HEK293 (cell line): ENCODE measurements at regions not wholly inside any gene's neighbourhood (a gene's known extent, or its start where the extent isn't known, plus 50 kb on each side); places are given as distances from the start of the nearest gene placed in this dataset.
"Not testable (repeated sequence)": the region's sequence is repeated elsewhere in the genome, so short reads cannot be mapped to it uniquely, and the experiment has no call there.

Experiments
- CTCF ChIA-PET: fragments of 350-600 bp; formaldehyde crosslinking; extraction: SDS; loops from one replicate; lab custom pipeline; 2021; ENCODE audit warnings: antibody characterized with exemption; lab: Yijun Ruan, JAX
- POLR2A ChIA-PET: fragments of 300-600 bp; formaldehyde crosslinking; extraction: SDS; loops from one replicate; lab custom pipeline; 2020; ENCODE audit warnings: antibody characterized with exemption, inconsistent platforms; lab: Yijun Ruan, JAX
- H3K27ac ChIP-seq: fragments of 200-500 bp; sonication (Bioruptor generic); 2 replicates; pipeline ENCODE4 v1.5.1; 2014; ENCODE audit warnings: low read depth, low read length, control low read depth, inconsistent platforms; ENCODE audit errors: extremely low read depth
- H3K36me3 ChIP-seq, 2 experiments: fragments of 200-500 bp in 1 of 2; sonication (Bioruptor generic) in 1 of 2; 1 replicate in 1 of 2; 2 replicates in 1 of 2; pipeline ENCODE4 v1.5.1; 2014 to 2017; ENCODE audit warnings: inconsistent platforms in 2 of 2, low read length in 2 of 2; ENCODE audit not compliant: control insufficient read depth in 2 of 2, insufficient read depth in 1 of 2
- H3K4me1 ChIP-seq: fragments of 200-500 bp; sonication (Bioruptor generic); 2 replicates; pipeline ENCODE4 v1.5.1; 2014; ENCODE audit warnings: mild to moderate bottlenecking, low read length, inconsistent platforms; ENCODE audit not compliant: control insufficient read depth, insufficient read depth
- H3K4me3 ChIP-seq: 2 replicates; pipeline ENCODE4 v1.5.1; 2011; ENCODE audit warnings: low read depth, mild to moderate bottlenecking, control low read depth, low read length, moderate library complexity
- H3K9me3 ChIP-seq: fragments of 200-500 bp; sonication (Bioruptor generic); 2 replicates; pipeline ENCODE4 v1.5.1; 2014; ENCODE audit warnings: low read depth, low read length, inconsistent platforms; ENCODE audit not compliant: control insufficient read depth, insufficient read depth
- BCL6B ChIP-seq: fragments of 450-650 bp; formaldehyde crosslinking; IDR thresholded peaks from 2 replicates; pipeline ENCODE4 v1.5.1; 2017; ENCODE audit warnings: missing biosample characterization, missing genetic modification characterization
- HIC1 ChIP-seq: fragments of 450-650 bp; formaldehyde crosslinking; IDR thresholded peaks from 2 replicates; pipeline ENCODE4 v1.5.1; 2016; ENCODE audit warnings: missing biosample characterization, missing genetic modification characterization
- OSR2 ChIP-seq: fragments of 450-650 bp; formaldehyde crosslinking; IDR thresholded peaks from 2 replicates; pipeline ENCODE4 v1.5.1; 2016; ENCODE audit warnings: missing biosample characterization, missing genetic modification characterization
- PRDM1 ChIP-seq: fragments of 450-650 bp; formaldehyde crosslinking; IDR thresholded peaks from 2 replicates; pipeline ENCODE4; 2016; ENCODE audit warnings: missing biosample characterization, missing genetic modification characterization
- ZBTB48 ChIP-seq: fragments of 450-650 bp; formaldehyde crosslinking; IDR thresholded peaks from 2 replicates; pipeline ENCODE4 v1.5.1; 2016; ENCODE audit warnings: missing biosample characterization, missing genetic modification characterization
- ZBTB49 ChIP-seq: fragments of 450-650 bp; formaldehyde crosslinking; IDR thresholded peaks from 2 replicates; pipeline ENCODE4 v1.5.1; 2016; ENCODE audit warnings: missing biosample characterization, missing genetic modification characterization, low read depth
- ZFP3 ChIP-seq: fragments of 450-650 bp; formaldehyde crosslinking; IDR thresholded peaks from 2 replicates; pipeline ENCODE4 v1.5.1; 2016; ENCODE audit warnings: low read depth, missing biosample characterization, missing genetic modification characterization
- ZNF121 ChIP-seq: fragments of 450-650 bp; formaldehyde crosslinking; IDR thresholded peaks from 2 replicates; pipeline ENCODE4 v1.5.1; 2016; ENCODE audit warnings: missing biosample characterization, missing genetic modification characterization
- ZNF146 ChIP-seq: fragments of 450-650 bp; formaldehyde crosslinking; IDR thresholded peaks from 2 replicates; pipeline ENCODE4 v1.5.1; 2016; ENCODE audit warnings: missing biosample characterization, missing genetic modification characterization
- ZNF18 ChIP-seq: fragments of 450-650 bp; formaldehyde crosslinking; IDR thresholded peaks from 2 replicates; pipeline ENCODE4 v1.5.1; 2016; ENCODE audit warnings: missing biosample characterization, missing genetic modification characterization
- ZNF19 ChIP-seq: fragments of 450-650 bp; formaldehyde crosslinking; IDR thresholded peaks from 2 replicates; pipeline ENCODE4; 2016; ENCODE audit warnings: missing biosample characterization, missing genetic modification characterization, low read depth
- ZNF350 ChIP-seq: fragments of 450-650 bp; formaldehyde crosslinking; IDR thresholded peaks from 2 replicates; pipeline ENCODE4 v1.5.0; 2017; ENCODE audit warnings: missing biosample characterization, mild to moderate bottlenecking, missing genetic modification characterization
- ZNF354C ChIP-seq: fragments of 450-650 bp; formaldehyde crosslinking; IDR thresholded peaks from 2 replicates; pipeline ENCODE4 v1.5.1; 2016; ENCODE audit warnings: missing biosample characterization, missing genetic modification characterization, low read depth, borderline replicate concordance
- ZNF449 ChIP-seq: fragments of 450-650 bp; formaldehyde crosslinking; IDR thresholded peaks from 2 replicates; pipeline ENCODE4 v1.5.1; 2017; ENCODE audit warnings: missing biosample characterization, mild to moderate bottlenecking, missing genetic modification characterization, moderate library complexity
- ZNF48 ChIP-seq: fragments of 450-650 bp; formaldehyde crosslinking; IDR thresholded peaks from 2 replicates; pipeline ENCODE4 v1.5.1; 2016; ENCODE audit warnings: missing biosample characterization, missing genetic modification characterization
- ZNF558 ChIP-seq: fragments of 450-650 bp; formaldehyde crosslinking; IDR thresholded peaks from 2 replicates; pipeline ENCODE4 v1.5.1; 2016; ENCODE audit warnings: missing biosample characterization, missing genetic modification characterization
- ZNF560 ChIP-seq: fragments of 450-650 bp; formaldehyde crosslinking; IDR thresholded peaks from 2 replicates; pipeline ENCODE4 v1.5.1; 2017; ENCODE audit warnings: missing biosample characterization, missing genetic modification characterization, borderline replicate concordance
- ZNF660 ChIP-seq: fragments of 450-650 bp; IDR thresholded peaks from 2 replicates; pipeline ENCODE4 v1.5.1; 2018; ENCODE audit warnings: missing biosample characterization, mild to moderate bottlenecking, missing genetic modification characterization
- ZNF670 ChIP-seq: fragments of 450-650 bp; formaldehyde crosslinking; IDR thresholded peaks from 2 replicates; pipeline ENCODE4 v1.5.1; 2016; ENCODE audit warnings: missing biosample characterization, missing genetic modification characterization, low read depth
- ZNF768 ChIP-seq: fragments of 450-650 bp; formaldehyde crosslinking; IDR thresholded peaks from 2 replicates; pipeline ENCODE4 v1.5.1; 2018; ENCODE audit warnings: missing biosample characterization, mild to moderate bottlenecking, missing genetic modification characterization

GRCh38 chr1:30550365-30551220 lies 172.8 kb downstream of the MATN1 start:
- TF ChIP-seq ZNF350 (no peak), ZNF121 (tag by site-specific recombination) (no peak), HIC1 (tag by site-specific recombination) (no peak), ZNF558 (tag by site-specific recombination) (no peak), PRDM1 (tag by site-specific recombination) (no peak), BCL6B (tag by site-specific recombination) (no peak), ZFP3 (tag by site-specific recombination) (no peak), ZNF18 (no peak), ZBTB48 (tag by site-specific recombination) (no peak), ZNF449 (tag by site-specific recombination) (no peak), OSR2 (tag by site-specific recombination) (no peak)
- CTCF ChIA-PET, result no interaction called here
- no peaks in the 10 kb centered on the region for H3K9me3 ChIP-seq

GRCh38 chr1:30549872-30550271 lies 173.5 kb downstream of the MATN1 start:
- H3K27ac ChIP-seq, H3K4me1 ChIP-seq, H3K9me3 ChIP-seq, H3K36me3 ChIP-seq, H3K4me3 ChIP-seq: not testable (repeated sequence)
- peak; percentile 84 for TF ChIP-seq ZNF146 (tag by site-specific recombination)
- ChIA-PET CTCF (interaction anchor here (0.7 kb wide), 1 partner anchor 251 kb away, joined by 3 read pairs; no protein-coding TSS in a partner anchor), POLR2A (interaction anchor here (0.6 kb wide), 1 partner anchor 1879 kb away, joined by 5 read pairs; no protein-coding TSS in a partner anchor)

More at GRCh38 chr1:30550365-30551220, 172.8 kb downstream of the MATN1 start:
- no peaks in the 10 kb centered on the region for H3K36me3 ChIP-seq
- no peak overlapping the region for H3K27ac ChIP-seq
- POLR2A ChIA-PET, result no interaction called here
- H3K4me3 ChIP-seq, result no peak overlapping the region
- no peaks in the 10 kb centered on the region for H3K4me1 ChIP-seq

GRCh38 chr1:30548294-30548693 lies 175.1 kb downstream of the MATN1 start:
- H3K4me1 ChIP-seq, result no peaks in the 10 kb centered on the region
- no peak overlapping the region for H3K27ac ChIP-seq
- ChIA-PET POLR2A (no interaction called here), CTCF (interaction anchor here (0.6 to 0.7 kb wide), 2 partner anchors 443 to 1371 kb away, joined by 3 to 4 read pairs; no protein-coding TSS in a partner anchor)
- TF ChIP-seq PRDM1 (tag by site-specific recombination) (no peak), ZNF660 (no peak), ZNF670 (tag by site-specific recombination) (no peak), ZNF560 (tag by site-specific recombination) (no peak), ZNF768 (tag by site-specific recombination) (no peak), ZNF48 (tag by site-specific recombination) (no peak), ZNF19 (tag by site-specific recombination) (no peak), ZNF354C (no peak), ZBTB49 (tag by site-specific recombination) (no peak)
- no peaks in the 10 kb centered on the region for H3K36me3 ChIP-seq
- H3K9me3 ChIP-seq, result no peaks in the 10 kb centered on the region
- H3K4me3 ChIP-seq, result no peak overlapping the region
